H9 (cell line): ENCODE measurements at regions not wholly inside any gene's neighbourhood (a gene's known extent, or its start where the extent isn't known, plus 50 kb on each side); places are given as distances from the start of the nearest gene placed in this dataset.

Experiments used
- DNase-seq: peaks from one replicate; pipeline ENCODE4 v3.0.0-alpha.2; 2017
- H2AFZ ChIP-seq: one replicate; pipeline ENCODE4 v1.6.1; 2013; ENCODE audit warnings: mild to moderate bottlenecking, low read length, control low read depth, moderate library complexity
- H2AK5ac ChIP-seq: 2 replicates; pipeline ENCODE4 v1.6.1; 2013; ENCODE audit warnings: low read length, control low read depth, mixed read lengths; ENCODE audit not compliant: insufficient read length
- H2BK120ac ChIP-seq: one replicate; pipeline ENCODE4 v1.6.1; 2013; ENCODE audit warnings: low read depth, mild to moderate bottlenecking, low read length, control low read depth, inconsistent platforms; ENCODE audit not compliant: poor library complexity, severe bottlenecking
- H2BK12ac ChIP-seq: 2 replicates; pipeline ENCODE4 v1.6.1; 2013; ENCODE audit warnings: low read length, control low read depth, mixed read lengths, low read depth; ENCODE audit not compliant: insufficient read length
- H2BK15ac ChIP-seq: 2 replicates; pipeline ENCODE4 v1.6.1; 2013; ENCODE audit warnings: low read depth, low read length, control low read depth
- H2BK20ac ChIP-seq: one replicate; pipeline ENCODE4 v1.6.1; 2013; ENCODE audit warnings: low read depth, mild to moderate bottlenecking, low read length, control low read depth, inconsistent platforms; ENCODE audit not compliant: poor library complexity, severe bottlenecking
- H2BK5ac ChIP-seq: 2 replicates; pipeline ENCODE4 v1.6.1; 2013; ENCODE audit warnings: low read length, control low read depth, mixed read lengths; ENCODE audit not compliant: insufficient read length
- H3K14ac ChIP-seq: 2 replicates; pipeline ENCODE4 v1.6.1; 2013; ENCODE audit warnings: low read length, control low read depth; ENCODE audit not compliant: insufficient read depth
- H3K18ac ChIP-seq: 2 replicates; pipeline ENCODE4 v1.6.1; 2013; ENCODE audit warnings: low read depth, mild to moderate bottlenecking, mixed read lengths, low read length, control low read depth; ENCODE audit not compliant: insufficient read length
- H3K23ac ChIP-seq: 2 replicates; pipeline ENCODE4 v1.6.1; 2013; ENCODE audit warnings: low read length, control low read depth, mixed read lengths, low read depth; ENCODE audit not compliant: insufficient read length
- H3K23me2 ChIP-seq: 2 replicates; pipeline ENCODE4 v1.6.1; 2013; ENCODE audit warnings: low read depth, mild to moderate bottlenecking, mixed read lengths, low read length, control low read depth; ENCODE audit not compliant: insufficient read length, poor library complexity, severe bottlenecking
- H3K27ac ChIP-seq: 2 replicates; pipeline ENCODE4 v1.5.1; 2013; ENCODE audit warnings: low read length, control low read depth, mixed read lengths, low read depth; ENCODE audit not compliant: insufficient read length
- H3K27me3 ChIP-seq: 2 replicates; pipeline ENCODE4 v1.6.1; 2013; ENCODE audit warnings: low read length, control low read depth, inconsistent platforms; ENCODE audit not compliant: insufficient read depth
- H3K4ac ChIP-seq: 2 replicates; pipeline ENCODE4 v1.6.1; 2013; ENCODE audit warnings: low read depth, mild to moderate bottlenecking, control low read depth, inconsistent platforms, low read length, moderate library complexity
- H3K4me1 ChIP-seq: 2 replicates; pipeline ENCODE4 v1.6.1; 2013; ENCODE audit warnings: low read length, control low read depth, inconsistent platforms; ENCODE audit not compliant: insufficient read depth
- H3K4me2 ChIP-seq: 2 replicates; pipeline ENCODE4 v1.6.1; 2013; ENCODE audit warnings: low read length, control low read depth, mixed read lengths; ENCODE audit not compliant: insufficient read length, insufficient read depth
- H3K56ac ChIP-seq: 2 replicates; pipeline ENCODE4 v1.6.1; 2013; ENCODE audit warnings: low read depth, mild to moderate bottlenecking, mixed read lengths, low read length, control low read depth; ENCODE audit not compliant: insufficient read length
- H3K79me1 ChIP-seq: 2 replicates; pipeline ENCODE4 v1.6.1; 2013; ENCODE audit warnings: low read depth, mild to moderate bottlenecking, moderate library complexity, low read length, control low read depth, inconsistent platforms; ENCODE audit not compliant: insufficient read depth, poor library complexity, severe bottlenecking
- H3K79me2 ChIP-seq: 2 replicates; pipeline ENCODE4 v1.6.1; 2013; ENCODE audit warnings: low read length, control low read depth, inconsistent platforms; ENCODE audit not compliant: insufficient read depth
- H3K9ac ChIP-seq: 2 replicates; pipeline ENCODE4 v1.6.1; 2013; ENCODE audit warnings: low read length, control low read depth, mixed read lengths; ENCODE audit not compliant: insufficient read length; ENCODE audit errors: extremely low read depth
- H3K9me3 ChIP-seq: one replicate; pipeline ENCODE4 v1.6.1; 2013; ENCODE audit warnings: low read depth, low read length, inconsistent platforms; ENCODE audit not compliant: control insufficient read depth
- H3T11ph ChIP-seq: one replicate; pipeline ENCODE4 v1.6.1; 2013; ENCODE audit warnings: mild to moderate bottlenecking, low read length, control low read depth, inconsistent platforms
- H4K20me1 ChIP-seq: one replicate; pipeline ENCODE4 v1.6.1; 2013; ENCODE audit not compliant: control insufficient read depth, insufficient read length, insufficient read depth
- H4K5ac ChIP-seq: 2 replicates; pipeline ENCODE4 v1.6.1; 2013; ENCODE audit warnings: low read depth, mild to moderate bottlenecking, mixed read lengths, low read length, control low read depth; ENCODE audit not compliant: insufficient read length
- H4K8ac ChIP-seq: replicated peaks from 2 replicates; pipeline ENCODE4 v1.6.1; 2013; ENCODE audit warnings: low read length, control low read depth, mixed read lengths, low read depth; ENCODE audit not compliant: insufficient read length
- H4K91ac ChIP-seq: 2 replicates; pipeline ENCODE4 v1.6.1; 2013; ENCODE audit warnings: low read depth, mild to moderate bottlenecking, moderate library complexity, mixed read lengths, low read length, control low read depth; ENCODE audit not compliant: insufficient read length
- H3K27ac Mint-ChIP-seq, 3 experiments: 2 replicates in 2 of 3; 3 replicates in 1 of 3; pipeline ENCODE4 v1.8.0; 2020 to 2021; ENCODE audit warnings: mixed read lengths in 3 of 3, mild to moderate bottlenecking in 1 of 3, moderate library complexity in 1 of 3
- H3K27me3 Mint-ChIP-seq: 2 replicates; pipeline ENCODE4 v1.8.0; 2021; ENCODE audit warnings: low read depth, mild to moderate bottlenecking, moderate library complexity, mixed read lengths
- H3K36me3 Mint-ChIP-seq, 3 experiments: 2 replicates in 2 of 3; 3 replicates in 1 of 3; pipeline ENCODE4 v1.8.0; 2020 to 2021; ENCODE audit warnings: low read depth in 3 of 3, mixed read lengths in 3 of 3; ENCODE audit not compliant: insufficient read depth in 1 of 3
- H3K4me1 Mint-ChIP-seq, 2 experiments: 2 replicates each; pipeline ENCODE4 v1.8.0; 2020; ENCODE audit warnings: mixed read lengths in 2 of 2
- H3K4me3 Mint-ChIP-seq, 2 experiments: 2 replicates in 1 of 2; 3 replicates in 1 of 2; pipeline ENCODE4 v1.8.0; 2020 to 2021; ENCODE audit warnings: mild to moderate bottlenecking in 2 of 2, mixed read lengths in 2 of 2, moderate library complexity in 1 of 2
- H3K9me3 Mint-ChIP-seq, 2 experiments: 2 replicates in 1 of 2; 3 replicates in 1 of 2; pipeline ENCODE4 v1.8.0; 2020; ENCODE audit warnings: mild to moderate bottlenecking in 2 of 2, mixed read lengths in 2 of 2, moderate library complexity in 1 of 2
- TF ChIP-seq, protein P1 (sequence below): fragments of 200-600 bp; sonication (generic); conservative IDR thresholded peaks from 3 replicates; pipeline ENCODE4 v1.8.0; 2021; ENCODE audit warnings: antibody characterized with exemption, mild to moderate bottlenecking

DNA sequence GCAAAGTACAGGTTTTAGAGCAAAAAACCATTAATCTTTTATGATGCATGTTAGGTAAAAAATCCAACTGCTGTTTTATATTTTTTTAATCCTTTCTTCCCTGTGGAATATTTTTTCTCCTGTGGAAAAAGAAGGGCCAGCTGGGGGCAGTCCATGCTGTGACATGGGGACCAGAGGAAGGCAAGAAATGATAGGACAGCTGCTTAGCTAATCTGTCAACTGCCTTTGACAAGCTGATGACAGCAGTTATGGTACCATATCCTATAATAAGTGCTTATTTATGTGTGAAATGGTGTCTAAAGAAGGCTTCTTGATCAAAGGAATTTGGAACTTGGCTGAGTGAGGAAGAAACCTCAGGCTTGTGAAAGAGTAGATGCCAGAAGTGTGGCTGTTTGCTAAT is 452.4 kb upstream of the NOVA1 start:
- no peak overlapping the region for H2BK120ac ChIP-seq
- TF ChIP-seq, protein P1, sequence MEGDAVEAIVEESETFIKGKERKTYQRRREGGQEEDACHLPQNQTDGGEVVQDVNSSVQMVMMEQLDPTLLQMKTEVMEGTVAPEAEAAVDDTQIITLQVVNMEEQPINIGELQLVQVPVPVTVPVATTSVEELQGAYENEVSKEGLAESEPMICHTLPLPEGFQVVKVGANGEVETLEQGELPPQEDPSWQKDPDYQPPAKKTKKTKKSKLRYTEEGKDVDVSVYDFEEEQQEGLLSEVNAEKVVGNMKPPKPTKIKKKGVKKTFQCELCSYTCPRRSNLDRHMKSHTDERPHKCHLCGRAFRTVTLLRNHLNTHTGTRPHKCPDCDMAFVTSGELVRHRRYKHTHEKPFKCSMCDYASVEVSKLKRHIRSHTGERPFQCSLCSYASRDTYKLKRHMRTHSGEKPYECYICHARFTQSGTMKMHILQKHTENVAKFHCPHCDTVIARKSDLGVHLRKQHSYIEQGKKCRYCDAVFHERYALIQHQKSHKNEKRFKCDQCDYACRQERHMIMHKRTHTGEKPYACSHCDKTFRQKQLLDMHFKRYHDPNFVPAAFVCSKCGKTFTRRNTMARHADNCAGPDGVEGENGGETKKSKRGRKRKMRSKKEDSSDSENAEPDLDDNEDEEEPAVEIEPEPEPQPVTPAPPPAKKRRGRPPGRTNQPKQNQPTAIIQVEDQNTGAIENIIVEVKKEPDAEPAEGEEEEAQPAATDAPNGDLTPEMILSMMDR = no peak
- H2AK5ac ChIP-seq = no peak overlapping the region
- H3K36me3 Mint-ChIP-seq = peaks cover 0 to 6% (median 3%) of the 10 kb centered on the region in 3 experiments; a peak in 2 of 7 replicates
- H3K27me3 ChIP-seq = no peaks in the 10 kb centered on the region
- H2AFZ ChIP-seq = no peak overlapping the region
- H3K9ac ChIP-seq = no peak overlapping the region
- H2BK15ac ChIP-seq = no peak overlapping the region
- no peak overlapping the region for H2BK5ac ChIP-seq
- H3K56ac ChIP-seq = no peak overlapping the region
- no peaks in the 10 kb centered on the region for H3K9me3 ChIP-seq
- no peaks in the 10 kb centered on the region for H3K27me3 Mint-ChIP-seq
- no peak for DNase-seq
- peaks cover 13 to 15% of the 10 kb centered on the region in 2 experiments; a peak in 4 of 5 replicates for H3K9me3 Mint-ChIP-seq
- H4K5ac ChIP-seq = no peak overlapping the region
- no peaks in the 10 kb centered on the region for H3K4me1 ChIP-seq
- H3T11ph ChIP-seq = no peak overlapping the region
- no peak overlapping the region for H2BK20ac ChIP-seq
- no peaks in the 10 kb centered on the region for H3K23me2 ChIP-seq
- no peaks in the 10 kb centered on the region for H3K4me1 Mint-ChIP-seq
- H3K79me2 ChIP-seq = no peaks in the 10 kb centered on the region
- H3K18ac ChIP-seq = no peak overlapping the region
- H3K27ac ChIP-seq = no peak overlapping the region
- no peak overlapping the region for H3K14ac ChIP-seq
- no peak overlapping the region for H4K8ac ChIP-seq
- no peak overlapping the region for H3K27ac Mint-ChIP-seq
- H3K23ac ChIP-seq = no peak overlapping the region
- no peaks in the 10 kb centered on the region for H3K79me1 ChIP-seq
- no peak overlapping the region for H3K4me3 Mint-ChIP-seq
- no peaks in the 10 kb centered on the region for H4K20me1 ChIP-seq
- no peak overlapping the region for H3K4me2 ChIP-seq
- H4K91ac ChIP-seq = no peak overlapping the region
- H3K4ac ChIP-seq = no peak overlapping the region
- no peak overlapping the region for H2BK12ac ChIP-seq
